Brain microvascular endothelial cell (primary cell): ENCODE measurements at regions not wholly inside any gene's neighbourhood (a gene's known extent, or its start where the extent isn't known, plus 50 kb on each side); places are given as distances from the start of the nearest gene placed in this dataset.
"Not testable (repeated sequence)": the region's sequence is repeated elsewhere in the genome, so short reads cannot be mapped to it uniquely, and the experiment has no call there.

ENCODE experiments used
- DNase-seq: peaks from one replicate; pipeline ENCODE4 v3.0.0-alpha.2; 2020
- H3K27ac ChIP-seq: fragments of 250-450 bp; sonication (Bioruptor Pico); 2 replicates; pipeline ENCODE4 v1.5.1; 2020; ENCODE audit warnings: mild to moderate bottlenecking, moderate library complexity
- H3K27me3 ChIP-seq: fragments of 250-450 bp; sonication (Bioruptor Pico); replicated peaks from 2 replicates; pipeline ENCODE4 v1.5.1; 2020; ENCODE audit warnings: mild to moderate bottlenecking
- H3K36me3 ChIP-seq: fragments of 250-450 bp; sonication (Bioruptor Pico); replicated peaks from 2 replicates; pipeline ENCODE4 v1.5.1; 2020; ENCODE audit warnings: mild to moderate bottlenecking
- H3K4me3 ChIP-seq: 2 replicates; pipeline ENCODE4 v1.5.1; 2011; ENCODE audit warnings: low read depth, mild to moderate bottlenecking, control low read depth, low read length, moderate library complexity
- in situ Hi-C: cut with HindIII; loops from 2 replicates; pipeline ENCODE4 v1.10.0; 2017; ENCODE audit warnings: low sequenced_read_pairs, low pct_ligation_motif_present
- TF ChIP-seq, protein P1 (sequence below): IDR thresholded peaks from 2 replicates; pipeline ENCODE4 v1.5.1; 2011; ENCODE audit warnings: low read depth, mild to moderate bottlenecking, moderate library complexity, low read length, control low read depth, inconsistent platforms; ENCODE audit errors: missing control alignments

DNA sequence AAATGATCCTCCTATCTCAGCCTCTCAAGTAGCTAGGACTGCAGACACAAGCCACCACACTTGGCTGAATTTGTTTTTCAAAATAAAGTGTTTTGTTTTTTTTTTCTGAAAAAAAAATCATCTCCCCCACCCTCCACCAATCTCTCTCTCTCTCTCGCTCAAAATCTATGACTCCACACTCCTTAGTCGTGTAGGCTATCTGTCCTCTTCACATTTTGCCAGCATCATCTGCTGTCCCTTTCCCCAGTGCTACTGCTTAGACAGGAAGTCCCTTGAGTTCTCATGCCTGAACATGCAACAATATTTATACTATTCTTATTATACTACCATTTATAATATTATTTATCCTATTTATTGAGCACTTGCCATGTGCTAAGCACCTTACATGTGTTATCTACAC is 80.7 kb upstream of the TMEM164 start:
- Histone ChIP-seq H3K36me3 (no peaks in the 10 kb centered on the region), H3K27ac (no peak overlapping the region), H3K4me3 (no peak overlapping the region), H3K27me3 (no peaks in the 10 kb centered on the region)
- TF ChIP-seq, protein P1, sequence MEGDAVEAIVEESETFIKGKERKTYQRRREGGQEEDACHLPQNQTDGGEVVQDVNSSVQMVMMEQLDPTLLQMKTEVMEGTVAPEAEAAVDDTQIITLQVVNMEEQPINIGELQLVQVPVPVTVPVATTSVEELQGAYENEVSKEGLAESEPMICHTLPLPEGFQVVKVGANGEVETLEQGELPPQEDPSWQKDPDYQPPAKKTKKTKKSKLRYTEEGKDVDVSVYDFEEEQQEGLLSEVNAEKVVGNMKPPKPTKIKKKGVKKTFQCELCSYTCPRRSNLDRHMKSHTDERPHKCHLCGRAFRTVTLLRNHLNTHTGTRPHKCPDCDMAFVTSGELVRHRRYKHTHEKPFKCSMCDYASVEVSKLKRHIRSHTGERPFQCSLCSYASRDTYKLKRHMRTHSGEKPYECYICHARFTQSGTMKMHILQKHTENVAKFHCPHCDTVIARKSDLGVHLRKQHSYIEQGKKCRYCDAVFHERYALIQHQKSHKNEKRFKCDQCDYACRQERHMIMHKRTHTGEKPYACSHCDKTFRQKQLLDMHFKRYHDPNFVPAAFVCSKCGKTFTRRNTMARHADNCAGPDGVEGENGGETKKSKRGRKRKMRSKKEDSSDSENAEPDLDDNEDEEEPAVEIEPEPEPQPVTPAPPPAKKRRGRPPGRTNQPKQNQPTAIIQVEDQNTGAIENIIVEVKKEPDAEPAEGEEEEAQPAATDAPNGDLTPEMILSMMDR, result no peak
- DNase-seq, result no peak
- in situ Hi-C loops, result no loop called here

DNA sequence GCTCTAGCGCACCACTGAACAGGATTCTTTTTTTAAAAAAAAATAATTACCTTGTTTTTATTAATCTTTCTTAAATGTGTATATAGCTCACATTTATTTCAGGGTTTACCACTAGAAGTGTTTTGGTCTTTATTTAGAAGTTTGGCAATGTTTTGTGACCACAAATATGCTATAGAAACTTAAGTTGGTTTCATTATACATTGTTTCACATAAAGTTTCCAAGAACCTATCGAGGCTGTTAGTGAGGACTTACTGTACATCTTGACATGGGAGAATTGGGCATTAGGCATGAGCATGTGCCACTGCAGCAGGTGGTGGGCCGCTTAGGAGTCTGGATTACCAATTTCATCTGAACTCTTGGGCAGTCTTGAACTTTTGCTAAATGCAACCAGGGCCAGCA is 77.9 kb upstream of the TMEM164 start:
- H3K27ac ChIP-seq, H3K36me3 ChIP-seq, H3K4me3 ChIP-seq, H3K27me3 ChIP-seq, in situ Hi-C loops, DNase-seq: not testable (repeated sequence)

DNA sequence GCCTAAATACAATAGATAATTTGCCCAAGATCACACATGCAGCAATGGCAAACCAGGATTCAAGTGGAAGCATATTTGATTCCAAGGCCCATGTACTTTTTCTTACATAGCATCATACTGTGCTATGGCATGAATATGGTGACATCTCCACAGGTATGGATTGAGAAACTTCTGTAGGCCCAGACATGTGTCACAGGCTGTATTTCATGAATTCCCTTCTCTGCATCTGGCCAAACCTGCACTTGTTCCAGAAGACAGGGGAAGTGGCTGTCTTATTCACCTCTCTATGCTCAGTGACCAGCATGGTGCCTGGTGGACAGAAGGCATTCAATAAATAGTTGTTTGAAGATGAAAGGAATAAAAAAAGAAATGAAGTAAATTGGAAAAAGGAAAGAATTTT is 77.3 kb upstream of the TMEM164 start:
- Histone ChIP-seq H3K27me3 (no peaks in the 10 kb centered on the region), H3K36me3 (no peaks in the 10 kb centered on the region), H3K27ac (no peak overlapping the region), H3K4me3 (no peak overlapping the region)
- TF ChIP-seq, protein P1, result no peak
- in situ Hi-C loops, result no loop called here
- no peak for DNase-seq

DNA sequence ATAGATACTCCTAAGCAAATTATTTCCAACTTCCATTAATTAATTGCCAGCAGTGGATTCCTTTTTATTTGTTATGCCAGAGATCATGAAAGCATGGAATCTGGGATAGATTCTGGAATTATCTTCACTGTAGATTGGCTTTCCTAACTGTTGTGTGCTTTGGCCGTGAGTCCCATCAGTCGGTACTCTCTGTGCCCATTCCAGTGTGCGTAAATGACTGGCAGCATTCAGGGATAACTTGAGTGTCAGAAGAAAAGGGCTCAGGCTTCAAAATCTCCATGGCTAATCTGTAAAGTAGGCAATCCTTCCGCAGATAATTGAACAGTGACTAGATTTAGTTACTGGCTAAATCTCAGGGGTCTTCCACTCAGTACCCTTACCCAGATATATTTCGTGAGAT is 76.8 kb upstream of the TMEM164 start:
- H3K36me3 ChIP-seq, result no peaks in the 10 kb centered on the region
- H3K4me3 ChIP-seq, result no peak overlapping the region
- in situ Hi-C loops, result no loop called here
- DNase-seq, result no peak
- H3K27me3 ChIP-seq, result no peaks in the 10 kb centered on the region
- no peak overlapping the region for H3K27ac ChIP-seq
- TF ChIP-seq, protein P1, result no peak

DNA sequence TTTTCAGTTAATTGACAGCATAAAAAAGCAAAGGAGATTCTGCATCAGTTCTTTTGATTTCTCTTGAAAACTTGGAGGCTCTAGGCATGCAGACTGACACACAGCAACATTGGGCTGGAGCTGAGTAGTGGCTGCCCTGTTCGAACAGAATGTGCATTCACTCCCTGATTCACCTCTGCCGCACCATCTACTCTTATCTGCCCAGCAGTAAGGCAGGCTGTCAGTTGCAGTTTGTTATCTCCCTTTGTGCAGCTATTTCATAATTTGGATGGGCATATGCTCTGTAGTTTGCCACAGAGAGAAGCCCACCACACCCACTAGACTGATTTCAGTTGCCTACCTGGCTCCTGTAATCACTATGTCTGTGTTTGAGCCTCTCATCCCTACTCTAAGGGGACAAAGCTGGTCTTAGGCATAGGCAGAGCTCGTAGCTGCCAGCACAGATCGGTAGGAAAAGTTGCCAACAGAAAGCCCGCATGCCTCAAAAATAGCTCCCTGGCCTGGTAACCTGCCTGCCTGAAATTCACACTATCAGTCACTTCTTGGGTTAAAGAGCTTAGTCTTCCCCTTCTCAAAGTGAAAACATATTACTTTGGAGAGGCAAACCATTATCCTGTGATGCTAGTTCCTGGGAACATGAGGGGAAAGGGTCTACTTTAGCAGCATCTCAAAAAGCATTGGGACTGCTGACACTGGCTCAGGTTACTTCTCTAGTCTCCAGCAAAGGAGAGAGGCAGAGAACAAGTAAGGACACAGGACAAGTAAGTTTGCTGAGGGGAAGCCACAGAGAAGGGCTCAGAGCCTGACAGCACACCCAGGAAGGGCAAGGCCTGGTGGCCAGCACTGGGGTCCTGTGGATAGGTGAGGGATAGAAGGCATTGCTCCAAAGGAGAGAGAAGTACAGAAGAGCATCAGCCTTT is 75.9 kb upstream of the TMEM164 start:
- no peaks in the 10 kb centered on the region for H3K27me3 ChIP-seq

DNA sequence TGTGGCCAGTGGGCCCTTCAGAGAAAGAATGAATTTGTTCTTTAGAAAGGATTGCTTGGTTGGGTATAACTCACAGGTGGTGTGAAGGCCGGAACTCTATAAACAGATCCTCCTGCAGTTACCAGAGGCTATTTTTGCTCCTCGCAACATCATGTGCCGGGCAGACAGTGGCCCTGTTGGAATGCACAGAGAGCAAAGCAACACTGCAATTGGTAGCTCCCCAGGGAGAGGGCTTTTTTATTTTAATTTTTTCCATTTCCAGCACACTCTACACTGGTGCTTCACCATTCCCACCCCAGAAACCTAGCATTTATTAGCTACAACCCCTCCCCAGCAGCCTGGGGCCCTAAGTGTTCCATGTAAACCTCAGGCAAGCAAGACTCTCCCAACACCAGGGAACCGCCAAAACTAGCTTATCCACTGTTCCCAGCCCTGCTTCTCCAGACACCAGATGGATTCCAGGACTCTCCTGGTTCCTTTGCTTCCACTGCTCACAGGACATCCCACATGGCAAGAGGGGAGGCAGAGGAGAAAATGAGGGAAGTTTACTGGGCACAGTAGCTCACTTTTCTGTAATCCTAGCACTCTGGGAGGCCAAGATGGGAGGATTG is 75.1 kb upstream of the TMEM164 start:
- H3K27me3 ChIP-seq, result no peaks in the 10 kb centered on the region
- in situ Hi-C loops, result no loop called here
- no peaks in the 10 kb centered on the region for H3K36me3 ChIP-seq
- DNase-seq, result no peak
- no peak overlapping the region for H3K4me3 ChIP-seq
- TF ChIP-seq, protein P1, result no peak
- no peak overlapping the region for H3K27ac ChIP-seq

More for the DNA sequence above, 75.9 kb upstream of the TMEM164 start:
- TF ChIP-seq, protein P1, result no peak
- Histone ChIP-seq H3K36me3 (no peaks in the 10 kb centered on the region), H3K27ac (no peak overlapping the region), H3K4me3 (no peak overlapping the region)
- in situ Hi-C loops, result no loop called here
- DNase-seq, result no peak
